B cell (primary cell): ENCODE measurements at regions not wholly inside any gene's neighbourhood (a gene's known extent, or its start where the extent isn't known, plus 50 kb on each side); places are given as distances from the start of the nearest gene placed in this dataset.

Experiments used
- ATAC-seq: fragments of 200-7000 bp; cut with Tn5 transposase; one replicate; pipeline ENCODE4 v1.10.0; 2021; ENCODE audit warnings: low read depth, mild to moderate bottlenecking, moderate number of reproducible peaks, moderate library complexity
- CTCF ChIA-PET: fragments of 350-600 bp; sonication (Branson Sonifier 250); formaldehyde crosslinking; loops from one replicate; lab custom pipeline; 2021; ENCODE audit warnings: antibody characterized with exemption, inconsistent platforms; lab: Charles Lee
- POLR2A ChIA-PET: fragments of 350-600 bp; sonication (Branson Sonifier 250); formaldehyde crosslinking; loops from one replicate; lab custom pipeline; 2021; ENCODE audit warnings: antibody characterized with exemption; lab: Charles Lee
- DNase-seq: peaks from one replicate; pipeline ENCODE4 v3.0.0; 2013
- H2AFZ ChIP-seq: 2 replicates; pipeline ENCODE4 v1.6.1; 2012; ENCODE audit warnings: mild to moderate bottlenecking, low read depth, low read length; ENCODE audit not compliant: insufficient read depth, poor library complexity, severe bottlenecking
- H3K27ac ChIP-seq, 2 donors: 1 replicate in 1 of 2; 2 replicates in 1 of 2; pipeline ENCODE4 v1.5.1; 2012 to 2013; ENCODE audit warnings: low read length in 2 of 2, mild to moderate bottlenecking in 2 of 2, moderate library complexity in 1 of 2
- H3K27me3 ChIP-seq, 4 experiments: fragments of 200-600 bp in 1 of 4; sonication (generic) in 1 of 4; replicated peaks in 1 of 4; 1 replicate in 2 of 4; 2 replicates in 2 of 4; pipeline versions ENCODE4 v1.6.1 to v1.7.0; 2013 to 2016; ENCODE audit warnings: low read length in 3 of 4, mild to moderate bottlenecking in 2 of 4, mixed read lengths in 1 of 4, moderate library complexity in 1 of 4; ENCODE audit not compliant: insufficient read depth in 4 of 4, control insufficient read depth in 3 of 4; ENCODE audit errors: control extremely low read depth in 1 of 4
- H3K36me3 ChIP-seq, 2 experiments: replicated peaks in 1 of 2; 1 replicate in 1 of 2; 2 replicates in 1 of 2; pipeline versions ENCODE4 v1.6.1 to v1.7.1; 2013; ENCODE audit warnings: low read length in 1 of 2; ENCODE audit not compliant: insufficient read depth in 2 of 2, control insufficient read depth in 1 of 2; ENCODE audit errors: control extremely low read depth in 1 of 2, extremely low read depth in 1 of 2
- H3K4me1 ChIP-seq, 2 donors: fragments of 200-600 bp in 1 of 2; sonication (generic) in 1 of 2; 1 replicate in 1 of 2; 2 replicates in 1 of 2; pipeline versions ENCODE4 v1.5.1 to v1.6.1; 2013 to 2017; ENCODE audit warnings: low read length in 2 of 2; ENCODE audit not compliant: control insufficient read depth in 2 of 2, insufficient read depth in 2 of 2
- H3K4me2 ChIP-seq: replicated peaks from 2 replicates; pipeline ENCODE3; 2012; ENCODE audit warnings: mild to moderate bottlenecking, low read depth, low read length; ENCODE audit not compliant: poor library complexity, severe bottlenecking
- H3K4me3 ChIP-seq, 5 experiments: fragments of 200-600 bp in 1 of 5; sonication (generic) in 1 of 5; 1 replicate in 3 of 5; 2 replicates in 2 of 5; pipeline versions ENCODE4 v1.5.1 to v1.7.0; 2011 to 2016; ENCODE audit warnings: low read length in 4 of 5, mild to moderate bottlenecking in 4 of 5, low read depth in 2 of 5, control low read depth in 1 of 5, moderate library complexity in 1 of 5; ENCODE audit not compliant: insufficient read depth in 1 of 5; ENCODE audit errors: control extremely low read depth in 1 of 5, extremely low read depth in 1 of 5
- H3K79me2 ChIP-seq: fragments of 200-600 bp; sonication (generic); one replicate; pipeline ENCODE4 v1.6.0; 2016; ENCODE audit warnings: low read length; ENCODE audit not compliant: control insufficient read depth, insufficient read depth
- H3K9ac ChIP-seq: fragments of 200-600 bp; sonication (generic); 2 replicates; pipeline ENCODE4 v1.6.1; 2017; ENCODE audit warnings: mild to moderate bottlenecking, low read length, moderate library complexity
- H3K9me3 ChIP-seq, 3 donors: one replicate each; pipeline versions ENCODE4 v1.6.1 to v1.7.1; 2013; ENCODE audit warnings: low read length in 2 of 3; ENCODE audit not compliant: control insufficient read depth in 2 of 3, insufficient read depth in 1 of 3; ENCODE audit errors: control extremely low read depth in 1 of 3
- H4K20me1 ChIP-seq: 2 replicates; pipeline ENCODE4 v1.6.0; 2012; ENCODE audit warnings: mild to moderate bottlenecking, low read length; ENCODE audit not compliant: insufficient read depth, control insufficient read depth, poor library complexity, severe bottlenecking
- H3K27ac Mint-ChIP-seq: one replicate; pipeline ENCODE4 v1.8.0; 2021; ENCODE audit warnings: mixed read lengths
- H3K27me3 Mint-ChIP-seq: one replicate; pipeline ENCODE4 v1.8.0; 2021; ENCODE audit warnings: mixed read lengths
- H3K4me1 Mint-ChIP-seq: one replicate; pipeline ENCODE4 v1.8.0; 2021; ENCODE audit warnings: mixed read lengths
- H3K4me3 Mint-ChIP-seq: one replicate; pipeline ENCODE4 v1.8.0; 2021; ENCODE audit warnings: mixed read lengths
- H3K9me3 Mint-ChIP-seq: one replicate; pipeline ENCODE4 v1.8.0; 2022; ENCODE audit warnings: mixed read lengths; ENCODE audit not compliant: insufficient read depth
- CTCF ChIP-seq: fragments of 200-600 bp; IDR thresholded peaks from one replicate; pipeline ENCODE4 v1.8.0; 2022; ENCODE audit warnings: antibody characterized with exemption, mild to moderate bottlenecking
- EZH2 ChIP-seq: IDR thresholded peaks from 2 replicates; pipeline ENCODE4 v1.6.1; 2012; ENCODE audit warnings: borderline replicate concordance, low read depth, mild to moderate bottlenecking, moderate library complexity, low read length; ENCODE audit not compliant: insufficient read depth, poor library complexity, severe bottlenecking
- WGBS: methylation state at CpG from one replicate; pipeline ENCODE4 v1.1.5; 2013; ENCODE audit warnings: missing lambda C conversion rate; ENCODE audit not compliant: insufficient coverage; 5-methylcytosine and 5-hydroxymethylcytosine counted together
- intact Hi-C: fragments of 100-400 bp; cut with micrococcal nuclease; formaldehyde crosslinking; loops from one replicate; pipeline ENCODE4 v1.10.0; 2022

GRCh38 chr15:39140060-39140604 is 440.7 kb upstream of the THBS1 start:
- Histone ChIP-seq H3K9ac (no peak overlapping the region), H3K36me3 (no peaks in the 10 kb centered on the region), H3K4me2 (no peak overlapping the region), H2AFZ (no peak overlapping the region), H3K79me2 (no peaks in the 10 kb centered on the region), H3K9me3 (no peaks in the 10 kb centered on the region), H3K4me1 (no peaks in the 10 kb centered on the region), H3K27ac (no peak overlapping the region), H3K4me3 (no peak overlapping the region), H3K27me3 (no peaks in the 10 kb centered on the region), H4K20me1 (no peaks in the 10 kb centered on the region)
- CTCF ChIA-PET: no interaction called here
- no peaks in the 10 kb centered on the region for H3K27me3 Mint-ChIP-seq
- intact Hi-C loops: no loop called here
- H3K27ac Mint-ChIP-seq: no peak overlapping the region
- no peaks in the 10 kb centered on the region for H3K4me1 Mint-ChIP-seq
- TF ChIP-seq CTCF (no peak), EZH2 (no peak)
- POLR2A ChIA-PET: no interaction called here
- no peaks in the 10 kb centered on the region for H3K9me3 Mint-ChIP-seq
- ATAC-seq (no peak), DNase-seq (no peak)
- 28% methylated on average over 2 of the region's 3 CpGs for WGBS
- no peak overlapping the region for H3K4me3 Mint-ChIP-seq

GRCh38 chr15:39142500-39142899 is 438.4 kb upstream of the THBS1 start:
- Histone ChIP-seq H3K4me3 (no peak overlapping the region), H3K27me3 (no peaks in the 10 kb centered on the region), H3K79me2 (no peaks in the 10 kb centered on the region), H3K4me1 (no peaks in the 10 kb centered on the region), H3K36me3 (no peaks in the 10 kb centered on the region), H3K9ac (no peak overlapping the region), H4K20me1 (no peaks in the 10 kb centered on the region), H3K27ac (no peak overlapping the region), H3K9me3 (no peaks in the 10 kb centered on the region), H2AFZ (no peak overlapping the region), H3K4me2 (no peak overlapping the region)
- POLR2A ChIA-PET: no interaction called here
- DNase-seq (no peak), ATAC-seq (no peak)
- Mint-ChIP-seq H3K27ac (no peak overlapping the region), H3K4me1 (no peaks in the 10 kb centered on the region), H3K4me3 (no peak overlapping the region), H3K9me3 (no peaks in the 10 kb centered on the region), H3K27me3 (no peaks in the 10 kb centered on the region)
- CTCF ChIA-PET: no interaction called here
- TF ChIP-seq CTCF: no peak
- intact Hi-C loops: no loop called here
